H9 (cell line): ENCODE measurements at regions not wholly inside any gene's neighbourhood (a gene's known extent, or its start where the extent isn't known, plus 50 kb on each side); places are given as distances from the start of the nearest gene placed in this dataset.

Source experiments
- DNase-seq: peaks from one replicate; pipeline ENCODE4 v3.0.0-alpha.2; 2017
- H2AFZ ChIP-seq: one replicate; pipeline ENCODE4 v1.6.1; 2013; ENCODE audit warnings: mild to moderate bottlenecking, low read length, control low read depth, moderate library complexity
- H2AK5ac ChIP-seq: 2 replicates; pipeline ENCODE4 v1.6.1; 2013; ENCODE audit warnings: low read length, control low read depth, mixed read lengths; ENCODE audit not compliant: insufficient read length
- H2BK120ac ChIP-seq: one replicate; pipeline ENCODE4 v1.6.1; 2013; ENCODE audit warnings: low read depth, mild to moderate bottlenecking, low read length, control low read depth, inconsistent platforms; ENCODE audit not compliant: poor library complexity, severe bottlenecking
- H2BK12ac ChIP-seq: 2 replicates; pipeline ENCODE4 v1.6.1; 2013; ENCODE audit warnings: low read length, control low read depth, mixed read lengths, low read depth; ENCODE audit not compliant: insufficient read length
- H2BK15ac ChIP-seq: 2 replicates; pipeline ENCODE4 v1.6.1; 2013; ENCODE audit warnings: low read depth, low read length, control low read depth
- H2BK20ac ChIP-seq: one replicate; pipeline ENCODE4 v1.6.1; 2013; ENCODE audit warnings: low read depth, mild to moderate bottlenecking, low read length, control low read depth, inconsistent platforms; ENCODE audit not compliant: poor library complexity, severe bottlenecking
- H2BK5ac ChIP-seq: 2 replicates; pipeline ENCODE4 v1.6.1; 2013; ENCODE audit warnings: low read length, control low read depth, mixed read lengths; ENCODE audit not compliant: insufficient read length
- H3K14ac ChIP-seq: 2 replicates; pipeline ENCODE4 v1.6.1; 2013; ENCODE audit warnings: low read length, control low read depth; ENCODE audit not compliant: insufficient read depth
- H3K18ac ChIP-seq: 2 replicates; pipeline ENCODE4 v1.6.1; 2013; ENCODE audit warnings: low read depth, mild to moderate bottlenecking, mixed read lengths, low read length, control low read depth; ENCODE audit not compliant: insufficient read length
- H3K23ac ChIP-seq: 2 replicates; pipeline ENCODE4 v1.6.1; 2013; ENCODE audit warnings: low read length, control low read depth, mixed read lengths, low read depth; ENCODE audit not compliant: insufficient read length
- H3K23me2 ChIP-seq: 2 replicates; pipeline ENCODE4 v1.6.1; 2013; ENCODE audit warnings: low read depth, mild to moderate bottlenecking, mixed read lengths, low read length, control low read depth; ENCODE audit not compliant: insufficient read length, poor library complexity, severe bottlenecking
- H3K27ac ChIP-seq: 2 replicates; pipeline ENCODE4 v1.5.1; 2013; ENCODE audit warnings: low read length, control low read depth, mixed read lengths, low read depth; ENCODE audit not compliant: insufficient read length
- H3K27me3 ChIP-seq: 2 replicates; pipeline ENCODE4 v1.6.1; 2013; ENCODE audit warnings: low read length, control low read depth, inconsistent platforms; ENCODE audit not compliant: insufficient read depth
- H3K4ac ChIP-seq: 2 replicates; pipeline ENCODE4 v1.6.1; 2013; ENCODE audit warnings: low read depth, mild to moderate bottlenecking, control low read depth, inconsistent platforms, low read length, moderate library complexity
- H3K4me1 ChIP-seq: 2 replicates; pipeline ENCODE4 v1.6.1; 2013; ENCODE audit warnings: low read length, control low read depth, inconsistent platforms; ENCODE audit not compliant: insufficient read depth
- H3K4me2 ChIP-seq: 2 replicates; pipeline ENCODE4 v1.6.1; 2013; ENCODE audit warnings: low read length, control low read depth, mixed read lengths; ENCODE audit not compliant: insufficient read length, insufficient read depth
- H3K56ac ChIP-seq: 2 replicates; pipeline ENCODE4 v1.6.1; 2013; ENCODE audit warnings: low read depth, mild to moderate bottlenecking, mixed read lengths, low read length, control low read depth; ENCODE audit not compliant: insufficient read length
- H3K79me1 ChIP-seq: 2 replicates; pipeline ENCODE4 v1.6.1; 2013; ENCODE audit warnings: low read depth, mild to moderate bottlenecking, moderate library complexity, low read length, control low read depth, inconsistent platforms; ENCODE audit not compliant: insufficient read depth, poor library complexity, severe bottlenecking
- H3K79me2 ChIP-seq: 2 replicates; pipeline ENCODE4 v1.6.1; 2013; ENCODE audit warnings: low read length, control low read depth, inconsistent platforms; ENCODE audit not compliant: insufficient read depth
- H3K9ac ChIP-seq: 2 replicates; pipeline ENCODE4 v1.6.1; 2013; ENCODE audit warnings: low read length, control low read depth, mixed read lengths; ENCODE audit not compliant: insufficient read length; ENCODE audit errors: extremely low read depth
- H3K9me3 ChIP-seq: one replicate; pipeline ENCODE4 v1.6.1; 2013; ENCODE audit warnings: low read depth, low read length, inconsistent platforms; ENCODE audit not compliant: control insufficient read depth
- H3T11ph ChIP-seq: one replicate; pipeline ENCODE4 v1.6.1; 2013; ENCODE audit warnings: mild to moderate bottlenecking, low read length, control low read depth, inconsistent platforms
- H4K20me1 ChIP-seq: one replicate; pipeline ENCODE4 v1.6.1; 2013; ENCODE audit not compliant: control insufficient read depth, insufficient read length, insufficient read depth
- H4K5ac ChIP-seq: 2 replicates; pipeline ENCODE4 v1.6.1; 2013; ENCODE audit warnings: low read depth, mild to moderate bottlenecking, mixed read lengths, low read length, control low read depth; ENCODE audit not compliant: insufficient read length
- H4K8ac ChIP-seq: replicated peaks from 2 replicates; pipeline ENCODE4 v1.6.1; 2013; ENCODE audit warnings: low read length, control low read depth, mixed read lengths, low read depth; ENCODE audit not compliant: insufficient read length
- H4K91ac ChIP-seq: 2 replicates; pipeline ENCODE4 v1.6.1; 2013; ENCODE audit warnings: low read depth, mild to moderate bottlenecking, moderate library complexity, mixed read lengths, low read length, control low read depth; ENCODE audit not compliant: insufficient read length
- H3K27ac Mint-ChIP-seq, 3 experiments: 2 replicates in 2 of 3; 3 replicates in 1 of 3; pipeline ENCODE4 v1.8.0; 2020 to 2021; ENCODE audit warnings: mixed read lengths in 3 of 3, mild to moderate bottlenecking in 1 of 3, moderate library complexity in 1 of 3
- H3K27me3 Mint-ChIP-seq: 2 replicates; pipeline ENCODE4 v1.8.0; 2021; ENCODE audit warnings: low read depth, mild to moderate bottlenecking, moderate library complexity, mixed read lengths
- H3K36me3 Mint-ChIP-seq, 3 experiments: 2 replicates in 2 of 3; 3 replicates in 1 of 3; pipeline ENCODE4 v1.8.0; 2020 to 2021; ENCODE audit warnings: low read depth in 3 of 3, mixed read lengths in 3 of 3; ENCODE audit not compliant: insufficient read depth in 1 of 3
- H3K4me1 Mint-ChIP-seq, 2 experiments: 2 replicates each; pipeline ENCODE4 v1.8.0; 2020; ENCODE audit warnings: mixed read lengths in 2 of 2
- H3K4me3 Mint-ChIP-seq, 2 experiments: 2 replicates in 1 of 2; 3 replicates in 1 of 2; pipeline ENCODE4 v1.8.0; 2020 to 2021; ENCODE audit warnings: mild to moderate bottlenecking in 2 of 2, mixed read lengths in 2 of 2, moderate library complexity in 1 of 2
- H3K9me3 Mint-ChIP-seq, 2 experiments: 2 replicates in 1 of 2; 3 replicates in 1 of 2; pipeline ENCODE4 v1.8.0; 2020; ENCODE audit warnings: mild to moderate bottlenecking in 2 of 2, mixed read lengths in 2 of 2, moderate library complexity in 1 of 2
- WGBS: extraction: QIAGEN DNeasy Blood & Tissue Kit; methylation state at CpG from one replicate; pipeline ENCODE4 v1.1.7; 2013; ENCODE audit warnings: missing lambda C conversion rate, low lambda C conversion rate, mixed read lengths; ENCODE audit not compliant: insufficient read length; ENCODE audit errors: extremely low coverage; 5-methylcytosine and 5-hydroxymethylcytosine counted together
- TF ChIP-seq, protein P1 (sequence below): fragments of 200-600 bp; sonication (generic); conservative IDR thresholded peaks from 3 replicates; pipeline ENCODE4 v1.8.0; 2021; ENCODE audit warnings: antibody characterized with exemption, mild to moderate bottlenecking

DNA sequence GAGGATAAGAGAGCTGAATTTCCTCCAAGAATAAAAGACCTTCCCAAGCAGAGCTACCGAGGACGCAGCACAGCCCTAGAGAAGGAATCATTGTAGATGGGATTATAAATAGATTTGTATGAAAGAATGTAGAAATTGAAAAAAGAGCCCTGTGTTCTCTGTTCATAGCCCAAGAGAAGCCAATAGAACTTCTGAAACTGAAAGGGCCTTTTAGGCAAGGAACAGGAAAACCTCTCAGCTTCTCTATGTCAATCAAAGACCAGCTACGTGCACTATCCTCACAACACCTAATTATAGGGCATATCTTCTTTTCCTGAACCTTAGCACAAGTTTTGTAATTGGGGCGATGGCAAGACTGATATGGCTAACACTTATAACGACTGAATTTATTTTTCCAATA, 192.4 kb upstream of the RNPC3 start:
- TF ChIP-seq, protein P1, sequence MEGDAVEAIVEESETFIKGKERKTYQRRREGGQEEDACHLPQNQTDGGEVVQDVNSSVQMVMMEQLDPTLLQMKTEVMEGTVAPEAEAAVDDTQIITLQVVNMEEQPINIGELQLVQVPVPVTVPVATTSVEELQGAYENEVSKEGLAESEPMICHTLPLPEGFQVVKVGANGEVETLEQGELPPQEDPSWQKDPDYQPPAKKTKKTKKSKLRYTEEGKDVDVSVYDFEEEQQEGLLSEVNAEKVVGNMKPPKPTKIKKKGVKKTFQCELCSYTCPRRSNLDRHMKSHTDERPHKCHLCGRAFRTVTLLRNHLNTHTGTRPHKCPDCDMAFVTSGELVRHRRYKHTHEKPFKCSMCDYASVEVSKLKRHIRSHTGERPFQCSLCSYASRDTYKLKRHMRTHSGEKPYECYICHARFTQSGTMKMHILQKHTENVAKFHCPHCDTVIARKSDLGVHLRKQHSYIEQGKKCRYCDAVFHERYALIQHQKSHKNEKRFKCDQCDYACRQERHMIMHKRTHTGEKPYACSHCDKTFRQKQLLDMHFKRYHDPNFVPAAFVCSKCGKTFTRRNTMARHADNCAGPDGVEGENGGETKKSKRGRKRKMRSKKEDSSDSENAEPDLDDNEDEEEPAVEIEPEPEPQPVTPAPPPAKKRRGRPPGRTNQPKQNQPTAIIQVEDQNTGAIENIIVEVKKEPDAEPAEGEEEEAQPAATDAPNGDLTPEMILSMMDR, result no peak
- no peaks in the 10 kb centered on the region for H3K4me1 ChIP-seq
- H3K4me3 Mint-ChIP-seq, result no peak overlapping the region

More for the DNA sequence above, 192.4 kb upstream of the RNPC3 start:
- no peaks in the 10 kb centered on the region for H3K27me3 ChIP-seq
- Mint-ChIP-seq H3K27me3 (no peaks in the 10 kb centered on the region), H3K9me3 (no peaks in the 10 kb centered on the region), H3K4me1 (no peaks in the 10 kb centered on the region; a peak in 1 of 4 replicates), H3K27ac (no peak overlapping the region), H3K36me3 (no peaks in the 10 kb centered on the region)
- no peak overlapping the region for H4K8ac ChIP-seq
- H3K23me2 ChIP-seq, result no peaks in the 10 kb centered on the region
- no peak overlapping the region for H3K4ac ChIP-seq
- no peak for DNase-seq
- no peaks in the 10 kb centered on the region for H3K79me1 ChIP-seq
- H4K91ac ChIP-seq, result no peak overlapping the region
- H4K20me1 ChIP-seq, result no peaks in the 10 kb centered on the region
- no peak overlapping the region for H2BK12ac ChIP-seq
- no peak overlapping the region for H2BK20ac ChIP-seq
- no peak overlapping the region for H3K56ac ChIP-seq
- H3K27ac ChIP-seq, result no peak overlapping the region
- no peak overlapping the region for H3K4me2 ChIP-seq
- no peak overlapping the region for H2BK5ac ChIP-seq
- no peaks in the 10 kb centered on the region for H3K79me2 ChIP-seq
- no peak overlapping the region for H3K9ac ChIP-seq
- no peak overlapping the region for H3K14ac ChIP-seq
- H4K5ac ChIP-seq, result no peak overlapping the region
- H3K9me3 ChIP-seq, result no peaks in the 10 kb centered on the region
- H2BK15ac ChIP-seq, result no peak overlapping the region
- H2AK5ac ChIP-seq, result no peak overlapping the region
- no peak overlapping the region for H2AFZ ChIP-seq
- no peak overlapping the region for H3K18ac ChIP-seq
- no CpG with 5 or more reads among the region's 5 CpGs for WGBS
- no peak overlapping the region for H3T11ph ChIP-seq
- no peak overlapping the region for H2BK120ac ChIP-seq
- H3K23ac ChIP-seq, result no peak overlapping the region
